Loucy (cell line): ENCODE measurements at regions not wholly inside any gene's neighbourhood (a gene's known extent, or its start where the extent isn't known, plus 50 kb on each side); places are given as distances from the start of the nearest gene placed in this dataset.

Source experiments
- CTCF ChIP-seq: fragments of 200-600 bp; sonication (generic); conservative IDR thresholded peaks from 2 replicates; pipeline ENCODE4 v1.5.1; 2014; ENCODE audit warnings: mild to moderate bottlenecking, antibody characterized with exemption, low read length
- EZH2phosphoT487 ChIP-seq: fragments of 200-600 bp; IDR thresholded peaks from 2 replicates; pipeline ENCODE4 v1.6.1; 2018; ENCODE audit warnings: antibody characterized with exemption, mild to moderate bottlenecking, moderate library complexity, borderline replicate concordance

GRCh38 chr6:92169506-92169905 lies 1249.9 kb downstream of the EPHA7 start:
- TF ChIP-seq CTCF (no peak), EZH2phosphoT487 (no peak)
